Mucosa of rectum (tissue), 2 donors: ENCODE measurements at regions not wholly inside any gene's neighbourhood (a gene's known extent, or its start where the extent isn't known, plus 50 kb on each side); places are given as distances from the start of the nearest gene placed in this dataset.

ENCODE experiments used
- H3K27ac ChIP-seq, 2 donors: one replicate each; pipeline ENCODE4 v1.7.0; 2013; ENCODE audit warnings: inconsistent platforms in 2 of 2, low read depth in 2 of 2, low read length in 2 of 2
- H3K27me3 ChIP-seq, 2 donors: one replicate each; pipeline ENCODE4 v1.7.0; 2013; ENCODE audit warnings: low read length in 2 of 2; ENCODE audit not compliant: control insufficient read depth in 2 of 2, insufficient read depth in 2 of 2
- H3K36me3 ChIP-seq, 2 donors: one replicate each; pipeline ENCODE4 v1.7.0; 2013; ENCODE audit warnings: low read length in 2 of 2; ENCODE audit not compliant: control insufficient read depth in 2 of 2, insufficient read depth in 2 of 2
- H3K4me1 ChIP-seq, 2 donors: one replicate each; pipeline ENCODE4 v1.7.0; 2013; ENCODE audit warnings: low read length in 2 of 2, mild to moderate bottlenecking in 1 of 2; ENCODE audit not compliant: control insufficient read depth in 2 of 2, insufficient read depth in 2 of 2
- H3K4me3 ChIP-seq, 2 donors: one replicate each; pipeline ENCODE4 v1.7.0; 2013; ENCODE audit warnings: low read length in 2 of 2
- H3K9ac ChIP-seq, 2 donors: one replicate each; pipeline ENCODE4 v1.7.0; 2013; ENCODE audit warnings: low read length in 2 of 2, low read depth in 1 of 2, mild to moderate bottlenecking in 1 of 2
- H3K9me3 ChIP-seq, 2 donors: one replicate each; pipeline ENCODE4 v1.7.0; 2013; ENCODE audit warnings: low read length in 2 of 2; ENCODE audit not compliant: control insufficient read depth in 2 of 2
- donor health status: healthy.
- donor health status: Normal muscosa, but diverticular disease.

- H3K9me3 ChIP-seq = no peaks in the 10 kb centered on the region
- no peak overlapping the region for H3K4me3 ChIP-seq
- no peaks in the 10 kb centered on the region for H3K27me3 ChIP-seq
- no peak overlapping the region for H3K27ac ChIP-seq
- H3K4me1 ChIP-seq = no peaks in the 10 kb centered on the region
- H3K9ac ChIP-seq = no peak overlapping the region
- no peaks in the 10 kb centered on the region for H3K36me3 ChIP-seq
These were observed 164.7 kb upstream of the RGS18 start for GRCh38 chr1:191993549-191993948.

- Histone ChIP-seq H3K4me3 (no peak overlapping the region), H3K9ac (no peak overlapping the region), H3K4me1 (no peaks in the 10 kb centered on the region), H3K27ac (no peak overlapping the region), H3K27me3 (no peaks in the 10 kb centered on the region), H3K36me3 (no peaks in the 10 kb centered on the region), H3K9me3 (no peaks in the 10 kb centered on the region)
These were observed 156.2 kb upstream of the RGS18 start for GRCh38 chr1:192002063-192002462.

GRCh38 chr1:192003295-192004077 is 154.8 kb upstream of the RGS18 start:
- no peak overlapping the region for H3K4me3 ChIP-seq
- no peaks in the 10 kb centered on the region for H3K9me3 ChIP-seq
- H3K9ac ChIP-seq = no peak overlapping the region
- H3K27ac ChIP-seq = no peak overlapping the region
- H3K27me3 ChIP-seq = no peaks in the 10 kb centered on the region
- H3K36me3 ChIP-seq = no peaks in the 10 kb centered on the region
- H3K4me1 ChIP-seq = no peaks in the 10 kb centered on the region

GRCh38 chr1:192005976-192006375 is 152.3 kb upstream of the RGS18 start:
- Histone ChIP-seq H3K36me3 (no peaks in the 10 kb centered on the region), H3K9me3 (no peaks in the 10 kb centered on the region), H3K27me3 (no peaks in the 10 kb centered on the region), H3K9ac (no peak overlapping the region), H3K4me3 (no peak overlapping the region), H3K27ac (no peak overlapping the region), H3K4me1 (no peaks in the 10 kb centered on the region)

GRCh38 chr1:192008281-192008825 is 149.9 kb upstream of the RGS18 start:
- Histone ChIP-seq H3K9ac (no peak overlapping the region), H3K9me3 (no peaks in the 10 kb centered on the region), H3K27me3 (no peaks in the 10 kb centered on the region), H3K27ac (no peak overlapping the region), H3K4me3 (no peak overlapping the region), H3K36me3 (no peaks in the 10 kb centered on the region), H3K4me1 (no peaks in the 10 kb centered on the region)

- Histone ChIP-seq H3K9ac (no peak overlapping the region), H3K27me3 (no peaks in the 10 kb centered on the region), H3K27ac (no peak overlapping the region), H3K4me3 (no peak overlapping the region), H3K36me3 (no peaks in the 10 kb centered on the region), H3K9me3 (no peaks in the 10 kb centered on the region), H3K4me1 (no peaks in the 10 kb centered on the region)
These were observed 147.9 kb upstream of the RGS18 start for GRCh38 chr1:192010406-192010805.

GRCh38 chr1:192011525-192011924 is 146.7 kb upstream of the RGS18 start:
- H3K9ac ChIP-seq = no peak overlapping the region
- H3K4me3 ChIP-seq = no peak overlapping the region
- no peak overlapping the region for H3K27ac ChIP-seq
- no peaks in the 10 kb centered on the region for H3K36me3 ChIP-seq
- no peaks in the 10 kb centered on the region for H3K27me3 ChIP-seq
- H3K9me3 ChIP-seq = no peaks in the 10 kb centered on the region
- no peaks in the 10 kb centered on the region for H3K4me1 ChIP-seq

- Histone ChIP-seq H3K27ac (no peak overlapping the region), H3K36me3 (no peaks in the 10 kb centered on the region), H3K27me3 (no peaks in the 10 kb centered on the region), H3K4me3 (no peak overlapping the region), H3K4me1 (no peaks in the 10 kb centered on the region), H3K9me3 (no peaks in the 10 kb centered on the region), H3K9ac (no peak overlapping the region)
These were observed 135.4 kb upstream of the RGS18 start for GRCh38 chr1:192022827-192023226.

- Histone ChIP-seq H3K9me3 (no peaks in the 10 kb centered on the region), H3K36me3 (no peaks in the 10 kb centered on the region), H3K27ac (no peak overlapping the region), H3K4me3 (no peak overlapping the region), H3K9ac (no peak overlapping the region), H3K4me1 (no peaks in the 10 kb centered on the region), H3K27me3 (no peaks in the 10 kb centered on the region)
These were observed 133.4 kb upstream of the RGS18 start for GRCh38 chr1:192024881-192025280.

- Histone ChIP-seq H3K9ac (no peak overlapping the region), H3K4me3 (no peak overlapping the region), H3K9me3 (peaks cover 0 to 4% of the 10 kb centered on the region in 2 donors), H3K27me3 (no peaks in the 10 kb centered on the region), H3K36me3 (no peaks in the 10 kb centered on the region), H3K27ac (no peak overlapping the region), H3K4me1 (no peaks in the 10 kb centered on the region)
These were observed 119.7 kb upstream of the RGS18 start for GRCh38 chr1:192038567-192038966.
